Endodermal cell (in vitro differentiated cells): ENCODE measurements at regions not wholly inside any gene's neighbourhood (a gene's known extent, or its start where the extent isn't known, plus 50 kb on each side); places are given as distances from the start of the nearest gene placed in this dataset.

Experiments
- DNase-seq: peaks from one replicate; pipeline ENCODE4 v3.0.0-alpha.2; 2017
- H3K27ac ChIP-seq: 2 replicates; pipeline ENCODE4 v1.5.1; 2013; ENCODE audit warnings: mild to moderate bottlenecking, low read depth, low read length, moderate library complexity
- H3K27me3 ChIP-seq: 2 replicates; pipeline ENCODE4 v1.6.1; 2013; ENCODE audit warnings: mild to moderate bottlenecking, low read length, moderate library complexity; ENCODE audit not compliant: insufficient read depth, control insufficient read depth, poor library complexity, severe bottlenecking
- H3K36me3 ChIP-seq: 2 replicates; pipeline ENCODE4 v1.7.0; 2013; ENCODE audit warnings: mild to moderate bottlenecking, low read length, moderate library complexity; ENCODE audit not compliant: control insufficient read depth, insufficient read depth
- H3K4me1 ChIP-seq: one replicate; pipeline ENCODE4 v1.7.0; 2013; ENCODE audit warnings: low read length; ENCODE audit not compliant: control insufficient read depth, insufficient read depth
- H3K4me3 ChIP-seq: 2 replicates; pipeline ENCODE4 v1.5.1; 2013; ENCODE audit warnings: mild to moderate bottlenecking, low read length, moderate library complexity
- H3K9ac ChIP-seq: 2 replicates; pipeline ENCODE4 v1.6.1; 2013; ENCODE audit warnings: mild to moderate bottlenecking, low read length, moderate library complexity; ENCODE audit not compliant: poor library complexity, severe bottlenecking; ENCODE audit errors: extremely low read depth
- H3K9me3 ChIP-seq: 2 replicates; pipeline ENCODE4 v1.6.1; 2013; ENCODE audit warnings: mild to moderate bottlenecking, low read length, moderate library complexity; ENCODE audit not compliant: control insufficient read depth
- H3K27ac Mint-ChIP-seq: 2 replicates; pipeline ENCODE4 v1.8.0; 2020; ENCODE audit warnings: mixed read lengths
- H3K27me3 Mint-ChIP-seq: 2 replicates; pipeline ENCODE4 v1.8.0; 2021; ENCODE audit warnings: mild to moderate bottlenecking, mixed read lengths; ENCODE audit not compliant: insufficient read depth
- H3K36me3 Mint-ChIP-seq: 2 replicates; pipeline ENCODE4 v1.8.0; 2020; ENCODE audit warnings: low read depth, mixed read lengths
- H3K4me1 Mint-ChIP-seq: 2 replicates; pipeline ENCODE4 v1.8.0; 2020; ENCODE audit warnings: mixed read lengths
- H3K4me3 Mint-ChIP-seq: 2 replicates; pipeline ENCODE4 v1.8.0; 2020; ENCODE audit warnings: mild to moderate bottlenecking, moderate library complexity, mixed read lengths
- H3K9me3 Mint-ChIP-seq: 2 replicates; pipeline ENCODE4 v1.8.0; 2020; ENCODE audit warnings: mild to moderate bottlenecking, mixed read lengths
- WGBS, 2 experiments: methylation state at CpG; one replicate each; pipeline versions ENCODE4 v1.1.5 to v1.1.7; 2013; ENCODE audit warnings: missing lambda C conversion rate in 2 of 2, mixed read lengths in 1 of 2; ENCODE audit not compliant: insufficient coverage in 1 of 2, insufficient read length in 1 of 2; 5-methylcytosine and 5-hydroxymethylcytosine counted together
- TF ChIP-seq, protein P1 (sequence below): fragments of 200-600 bp; sonication (generic); conservative IDR thresholded peaks from 2 replicates; pipeline ENCODE4 v1.5.0; 2021; ENCODE audit warnings: antibody characterized with exemption, mild to moderate bottlenecking

DNA sequence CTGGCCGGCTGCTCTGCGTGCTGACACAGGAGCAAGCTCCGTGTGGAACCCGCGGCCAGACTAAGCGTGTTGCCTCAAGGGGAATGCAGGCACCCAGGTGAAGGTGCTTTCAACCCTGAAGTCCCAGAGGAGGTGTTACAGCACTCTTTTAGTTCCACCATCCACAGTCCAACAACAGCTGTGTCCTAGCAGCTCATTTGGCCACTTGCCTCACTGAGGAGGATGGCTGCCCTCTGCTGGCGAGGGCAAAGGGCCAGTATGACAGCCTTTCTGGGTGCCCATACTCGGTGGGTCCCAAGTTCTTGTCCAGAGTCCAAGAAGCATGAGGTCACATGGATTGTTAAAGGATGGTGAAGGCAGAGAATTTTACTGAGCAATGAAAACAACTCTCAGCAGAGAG is 87.8 kb downstream of the C3orf85 start:
- no peak overlapping the region for H3K9ac ChIP-seq
- no peaks in the 10 kb centered on the region for H3K4me1 ChIP-seq
- H3K9me3 ChIP-seq, result no peaks in the 10 kb centered on the region
- no peak overlapping the region for H3K27ac Mint-ChIP-seq
- peaks cover 12% of the 10 kb centered on the region for H3K9me3 Mint-ChIP-seq
- no peak overlapping the region for H3K4me3 Mint-ChIP-seq
- H3K36me3 Mint-ChIP-seq, result no peaks in the 10 kb centered on the region
- H3K27ac ChIP-seq, result no peak overlapping the region
- no peaks in the 10 kb centered on the region for H3K27me3 ChIP-seq
- 88 to 94% methylated on average over 6 to 8 of the region's 8 CpGs for WGBS, 2 experiments
- H3K36me3 ChIP-seq, result no peaks in the 10 kb centered on the region
- DNase-seq, result peak; percentile 85
- H3K4me1 Mint-ChIP-seq, result no peaks in the 10 kb centered on the region
- TF ChIP-seq, protein P1, sequence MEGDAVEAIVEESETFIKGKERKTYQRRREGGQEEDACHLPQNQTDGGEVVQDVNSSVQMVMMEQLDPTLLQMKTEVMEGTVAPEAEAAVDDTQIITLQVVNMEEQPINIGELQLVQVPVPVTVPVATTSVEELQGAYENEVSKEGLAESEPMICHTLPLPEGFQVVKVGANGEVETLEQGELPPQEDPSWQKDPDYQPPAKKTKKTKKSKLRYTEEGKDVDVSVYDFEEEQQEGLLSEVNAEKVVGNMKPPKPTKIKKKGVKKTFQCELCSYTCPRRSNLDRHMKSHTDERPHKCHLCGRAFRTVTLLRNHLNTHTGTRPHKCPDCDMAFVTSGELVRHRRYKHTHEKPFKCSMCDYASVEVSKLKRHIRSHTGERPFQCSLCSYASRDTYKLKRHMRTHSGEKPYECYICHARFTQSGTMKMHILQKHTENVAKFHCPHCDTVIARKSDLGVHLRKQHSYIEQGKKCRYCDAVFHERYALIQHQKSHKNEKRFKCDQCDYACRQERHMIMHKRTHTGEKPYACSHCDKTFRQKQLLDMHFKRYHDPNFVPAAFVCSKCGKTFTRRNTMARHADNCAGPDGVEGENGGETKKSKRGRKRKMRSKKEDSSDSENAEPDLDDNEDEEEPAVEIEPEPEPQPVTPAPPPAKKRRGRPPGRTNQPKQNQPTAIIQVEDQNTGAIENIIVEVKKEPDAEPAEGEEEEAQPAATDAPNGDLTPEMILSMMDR, result peak; percentile 77
- H3K4me3 ChIP-seq, result no peak overlapping the region
- no peaks in the 10 kb centered on the region for H3K27me3 Mint-ChIP-seq

DNA sequence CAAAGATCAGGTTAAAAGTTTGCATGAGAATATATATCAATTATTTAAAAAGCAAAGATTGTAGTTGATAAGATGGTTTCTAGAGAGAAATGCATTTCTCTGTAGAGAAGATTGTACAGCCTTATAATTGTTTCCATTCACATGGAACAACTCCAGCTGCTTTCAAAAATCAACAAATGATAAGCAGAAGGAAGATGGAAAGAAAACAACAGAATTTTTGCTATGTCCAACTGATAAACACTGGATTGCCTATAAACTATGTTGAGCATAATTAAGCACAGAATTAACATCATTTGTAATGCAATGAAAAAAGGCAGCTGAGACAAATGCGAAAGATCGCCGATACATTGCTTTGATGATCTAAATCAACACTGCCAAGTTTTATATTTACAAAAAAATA is 89.0 kb downstream of the C3orf85 start:
- H3K9me3 ChIP-seq, result no peaks in the 10 kb centered on the region
- H3K4me1 ChIP-seq, result no peaks in the 10 kb centered on the region
- Mint-ChIP-seq H3K27me3 (no peaks in the 10 kb centered on the region), H3K4me3 (no peak overlapping the region), H3K4me1 (no peaks in the 10 kb centered on the region), H3K36me3 (no peaks in the 10 kb centered on the region), H3K9me3 (peaks cover under 1% of the 10 kb centered on the region), H3K27ac (no peak overlapping the region)
- H3K36me3 ChIP-seq, result no peaks in the 10 kb centered on the region
- no peak overlapping the region for H3K4me3 ChIP-seq
- H3K27ac ChIP-seq, result no peak overlapping the region
- WGBS, 2 experiments, result 65 to 67% methylated on average over 3 of the region's 3 CpGs
- H3K27me3 ChIP-seq, result no peaks in the 10 kb centered on the region
- TF ChIP-seq, protein P1, result no peak
- no peak overlapping the region for H3K9ac ChIP-seq
- DNase-seq, result no peak

DNA sequence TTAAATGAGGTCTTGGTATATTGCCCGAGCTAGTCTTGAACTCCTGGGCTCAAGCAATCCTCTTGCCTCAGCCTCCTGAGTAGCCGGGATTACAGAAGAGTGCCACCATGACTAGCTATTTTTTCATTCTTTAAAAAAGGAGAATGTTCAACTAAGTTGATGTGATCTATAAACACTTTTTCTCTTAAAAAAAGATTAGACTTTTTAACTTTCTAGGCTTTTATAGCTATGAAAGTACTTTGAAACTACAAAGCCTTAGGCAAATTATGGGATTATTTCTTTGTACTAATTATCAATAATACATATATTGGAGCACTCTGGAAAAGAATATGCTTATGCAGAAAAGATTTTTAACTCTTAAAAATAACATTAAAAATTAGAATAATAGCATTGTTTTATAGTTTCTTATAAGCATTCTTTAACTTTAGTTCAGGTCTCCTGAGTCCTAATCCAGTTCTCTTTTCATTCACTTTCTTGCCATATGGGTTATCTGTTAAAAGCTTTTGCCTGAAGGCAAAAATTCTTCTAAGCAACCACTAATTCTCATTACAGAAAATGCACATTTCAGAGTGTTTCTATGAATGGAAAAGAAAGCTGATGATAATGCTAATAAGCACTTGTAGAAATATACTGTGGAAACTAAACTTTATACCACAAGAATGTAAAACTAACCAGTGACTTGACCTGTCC is 87.8 kb downstream of the DPPA2 start:
- TF ChIP-seq, protein P1, result no peak
- DNase-seq, result no peak
- no peak overlapping the region for H3K4me3 ChIP-seq
- no peak overlapping the region for H3K4me3 Mint-ChIP-seq
- no peaks in the 10 kb centered on the region for H3K36me3 Mint-ChIP-seq
- H3K4me1 ChIP-seq, result no peaks in the 10 kb centered on the region
- 89% methylated on average over 2 of the region's 2 CpGs; no CpG with 5 or more reads in 1 of the 2 experiments for WGBS, 2 experiments
- no peaks in the 10 kb centered on the region for H3K27me3 ChIP-seq
- peaks cover 7% of the 10 kb centered on the region for H3K9me3 ChIP-seq
- no peak overlapping the region for H3K27ac ChIP-seq
- peaks cover 14% of the 10 kb centered on the region for H3K9me3 Mint-ChIP-seq
- H3K9ac ChIP-seq, result no peak overlapping the region
- H3K4me1 Mint-ChIP-seq, result no peaks in the 10 kb centered on the region
- H3K27me3 Mint-ChIP-seq, result no peaks in the 10 kb centered on the region
- H3K27ac Mint-ChIP-seq, result no peak overlapping the region
- no peaks in the 10 kb centered on the region for H3K36me3 ChIP-seq
